ENCODE measurements at regions not wholly inside any gene's neighbourhood (a gene's known extent, or its start where the extent isn't known, plus 50 kb on each side); places are given as distances from the start of the nearest gene placed in this dataset.

DNA sequence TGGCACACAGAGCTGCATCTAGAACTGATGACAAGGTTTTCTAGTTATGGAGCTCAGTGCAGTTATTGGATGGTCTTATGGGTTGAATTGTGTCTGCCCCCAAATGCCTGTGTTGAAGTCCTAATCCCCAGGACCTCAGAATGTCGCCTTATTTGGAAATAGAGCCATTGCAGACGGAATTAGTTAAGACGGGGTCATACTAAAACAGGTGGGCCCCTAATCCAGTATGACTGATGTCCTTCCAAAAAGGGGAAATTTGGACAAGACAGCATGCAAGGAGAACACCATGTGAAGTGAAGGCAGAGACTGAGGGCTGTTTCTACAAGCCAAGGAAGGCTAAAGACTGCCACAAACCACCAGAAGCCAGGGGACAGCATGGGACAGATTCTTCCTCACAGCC is 148.7 kb downstream of the KCTD12 start:
- H3K9me3 ChIP-seq (replicated peaks), result peaks cover 20% of the 10 kb centered on the region
- no peaks in the 10 kb centered on the region for H3K36me3 ChIP-seq
- no peaks in the 10 kb centered on the region for H3K27me3 ChIP-seq (ENCODE audit: low read depth)
- H3K4me3 ChIP-seq, result no peak overlapping the region
- no peaks in the 10 kb centered on the region for H3K4me1 ChIP-seq
- intact Hi-C loops (cut with micrococcal nuclease), result no loop called here
- no peak for DNase-seq
- no peak for TF ChIP-seq CTCF (IDR thresholded peaks at IDR 0.05; ENCODE audit: borderline replicate concordance)
- no peak overlapping the region for H3K27ac ChIP-seq (replicated peaks)

DNA sequence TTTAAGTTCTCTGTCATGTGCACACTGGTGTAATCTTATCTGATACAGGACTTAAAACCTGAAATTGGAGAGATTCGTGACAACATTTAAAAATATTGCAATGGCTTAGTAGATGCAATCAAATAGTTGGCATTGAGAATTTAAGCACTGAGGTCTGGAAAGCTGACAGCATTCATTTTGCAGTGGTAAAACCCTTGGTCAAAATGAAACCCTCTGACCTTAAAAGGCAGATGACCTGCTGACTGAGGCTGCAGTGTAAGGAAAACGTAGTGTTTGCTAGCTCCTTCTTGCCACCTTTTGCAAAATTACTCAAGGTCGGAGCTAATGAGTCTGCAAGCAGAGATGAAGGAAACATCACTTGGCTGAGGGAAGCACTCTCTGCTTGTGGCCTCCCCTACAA is 150.6 kb downstream of the KCTD12 start:
- no peaks in the 10 kb centered on the region for H3K36me3 ChIP-seq
- no peak for DNase-seq
- intact Hi-C loops (cut with micrococcal nuclease), result no loop called here
- H3K27me3 ChIP-seq (ENCODE audit: low read depth), result no peaks in the 10 kb centered on the region
- peaks cover under 1% of the 10 kb centered on the region for H3K9me3 ChIP-seq (replicated peaks)
- H3K27ac ChIP-seq (replicated peaks), result no peak overlapping the region
- no peak overlapping the region for H3K4me3 ChIP-seq
- H3K4me1 ChIP-seq, result peaks cover 1% of the 10 kb centered on the region
- TF ChIP-seq CTCF (IDR thresholded peaks at IDR 0.05; ENCODE audit: borderline replicate concordance), result no peak

DNA sequence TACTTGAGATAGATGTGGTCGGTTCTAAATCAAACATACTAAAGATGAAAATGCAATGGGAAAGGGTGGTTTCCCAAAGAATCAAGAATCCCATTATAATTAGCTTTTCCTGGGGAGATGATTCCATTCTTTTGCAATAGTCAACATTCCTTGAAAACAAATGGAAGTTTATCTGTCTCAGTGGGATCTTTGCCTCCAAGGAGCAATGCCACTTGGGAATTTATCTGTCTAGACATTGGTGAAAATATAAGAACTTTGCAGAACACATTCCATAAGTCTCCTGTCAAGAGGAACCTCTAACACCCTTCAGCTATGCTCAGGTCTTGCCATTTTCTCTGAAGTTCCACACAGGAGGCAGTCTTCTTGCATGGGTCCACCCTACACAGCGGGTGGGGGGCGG is 152.5 kb downstream of the KCTD12 start:
- Histone ChIP-seq H3K9me3 (replicated peaks) (no peaks in the 10 kb centered on the region), H3K27ac (replicated peaks) (no peak overlapping the region), H3K27me3 (ENCODE audit: low read depth) (no peaks in the 10 kb centered on the region), H3K36me3 (no peaks in the 10 kb centered on the region), H3K4me3 (no peak overlapping the region), H3K4me1 (peaks cover 20% of the 10 kb centered on the region)
- no peak for TF ChIP-seq CTCF (IDR thresholded peaks at IDR 0.05; ENCODE audit: borderline replicate concordance)
- intact Hi-C loops (cut with micrococcal nuclease), result no loop called here
- DNase-seq, result no peak

DNA sequence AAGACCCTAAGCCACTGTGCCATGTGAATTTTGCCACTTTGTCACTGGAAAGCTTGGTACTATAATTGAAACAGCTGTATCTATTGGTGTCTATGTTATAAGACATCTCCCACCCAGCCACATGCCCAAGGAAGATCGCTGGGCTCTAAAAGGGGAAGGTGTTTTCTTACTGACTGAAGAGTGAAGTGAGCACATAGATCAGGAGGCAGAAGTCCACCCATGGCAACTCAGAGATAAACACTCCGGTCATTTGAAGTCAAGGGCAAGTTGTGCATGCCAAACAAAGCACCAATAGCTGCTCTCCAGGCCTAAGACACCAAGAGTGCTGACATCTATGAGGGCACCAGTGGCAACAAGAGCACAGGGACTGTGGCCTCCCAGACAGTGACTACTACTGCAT is 153.8 kb downstream of the KCTD12 start:
- Histone ChIP-seq H3K4me3 (no peak overlapping the region), H3K36me3 (no peaks in the 10 kb centered on the region), H3K27me3 (ENCODE audit: low read depth) (no peaks in the 10 kb centered on the region), H3K27ac (replicated peaks) (no peak overlapping the region), H3K4me1 (peaks cover 21% of the 10 kb centered on the region), H3K9me3 (replicated peaks) (no peaks in the 10 kb centered on the region)
- TF ChIP-seq CTCF (IDR thresholded peaks at IDR 0.05; ENCODE audit: borderline replicate concordance), result no peak
- DNase-seq, result no peak
- intact Hi-C loops (cut with micrococcal nuclease), result no loop called here

DNA sequence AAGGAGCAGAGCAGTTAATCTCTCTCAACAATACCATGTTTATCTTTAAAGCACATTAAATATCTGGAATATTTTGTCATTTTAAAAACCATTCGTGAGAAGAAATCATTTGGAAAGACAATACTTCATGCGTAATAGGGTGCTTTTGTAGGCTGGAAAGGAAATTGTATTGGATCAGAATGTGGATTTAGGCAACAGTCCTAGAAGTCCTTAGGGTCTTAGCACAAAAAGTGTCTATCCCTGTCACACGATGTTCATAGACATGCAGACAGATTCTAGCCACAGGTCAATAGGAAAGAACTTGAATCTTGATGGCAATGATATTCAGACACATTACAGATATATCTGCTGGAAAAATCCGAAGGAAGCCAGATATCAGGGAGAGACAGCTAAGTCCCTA is 156.0 kb downstream of the KCTD12 start:
- H3K36me3 ChIP-seq, result no peaks in the 10 kb centered on the region
- DNase-seq, result no peak
- H3K9me3 ChIP-seq (replicated peaks), result no peaks in the 10 kb centered on the region
- H3K4me1 ChIP-seq, result peaks cover 27% of the 10 kb centered on the region
- no peak for TF ChIP-seq CTCF (IDR thresholded peaks at IDR 0.05; ENCODE audit: borderline replicate concordance)
- peak overlapping the region; percentile 75 for H3K27ac ChIP-seq (replicated peaks)
- no peaks in the 10 kb centered on the region for H3K27me3 ChIP-seq (ENCODE audit: low read depth)
- H3K4me3 ChIP-seq, result no peak overlapping the region
- intact Hi-C loops (cut with micrococcal nuclease), result no loop called here

DNA sequence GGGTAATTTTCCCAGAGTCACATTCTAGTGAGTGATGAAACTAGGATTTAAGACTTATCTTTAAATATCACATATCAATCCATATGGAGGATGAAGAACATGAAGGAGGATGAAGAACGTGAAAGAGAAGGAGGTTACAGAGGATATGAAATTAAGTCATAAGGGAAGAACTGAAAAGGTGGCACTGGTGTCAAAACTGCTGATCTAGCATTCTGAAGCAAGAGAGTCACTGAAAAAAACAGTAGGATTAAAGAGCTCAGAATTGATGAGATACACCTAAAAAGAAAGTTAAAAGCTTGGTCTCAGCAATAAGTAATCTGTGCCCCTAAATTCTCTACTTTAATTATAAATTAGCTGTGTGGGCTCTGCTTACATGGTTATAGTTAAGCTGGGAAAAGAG is 156.5 kb downstream of the KCTD12 start:
- no peaks in the 10 kb centered on the region for H3K36me3 ChIP-seq
- no peaks in the 10 kb centered on the region for H3K9me3 ChIP-seq (replicated peaks)
- no peaks in the 10 kb centered on the region for H3K27me3 ChIP-seq (ENCODE audit: low read depth)
- no peak overlapping the region for H3K4me3 ChIP-seq
- peaks cover 33% of the 10 kb centered on the region for H3K4me1 ChIP-seq
- intact Hi-C loops (cut with micrococcal nuclease), result no loop called here
- TF ChIP-seq CTCF (IDR thresholded peaks at IDR 0.05; ENCODE audit: borderline replicate concordance), result no peak
- no peak for DNase-seq
- H3K27ac ChIP-seq (replicated peaks), result peak overlapping the region; percentile 75

Measured in left ventricle myocardium inferior (tissue), 1 donor.